Right lobe of liver (tissue), 6 donors: ENCODE measurements at regions not wholly inside any gene's neighbourhood (a gene's known extent, or its start where the extent isn't known, plus 50 kb on each side); places are given as distances from the start of the nearest gene placed in this dataset.
A peak's percentile ranks its signal among the peaks of the same experiment; 100 is the strongest.

ENCODE experiments used
- ATAC-seq, 4 donors: fragments of 200-7000 bp; cut with Tn5 transposase; one replicate each; pipeline ENCODE4 v1.9.1; 2020; ENCODE audit warnings: mild to moderate bottlenecking in 4 of 4, moderate library complexity in 4 of 4
- DNase-seq, 3 donors: peaks; one replicate each; pipeline ENCODE4 v3.0.0-alpha.2; 2020
- H3K27ac ChIP-seq, 3 donors: fragments of 200-600 bp; one replicate each; pipeline ENCODE4 v1.8.0; 2022
- H3K27me3 ChIP-seq, 2 donors: fragments of 200-600 bp; one replicate each; pipeline ENCODE4 v1.8.0; 2022
- H3K36me3 ChIP-seq, 4 donors: fragments of 200-600 bp; sonication (generic) in 1 of 4; one replicate each; pipeline versions ENCODE4 v1.5.1 to v1.8.0; 2017 to 2022; ENCODE audit warnings: control low read depth in 1 of 4
- H3K4me1 ChIP-seq, 4 donors: fragments of 200-600 bp; sonication (generic) in 1 of 4; one replicate each; pipeline versions ENCODE4 v1.5.1 to v1.8.0; 2017 to 2022; ENCODE audit warnings: control low read depth in 1 of 4
- H3K4me3 ChIP-seq, 3 donors: fragments of 200-600 bp; one replicate each; pipeline ENCODE4 v1.8.0; 2022
- H3K9me3 ChIP-seq, 4 donors: fragments of 200-600 bp; sonication (generic) in 1 of 4; one replicate each; pipeline versions ENCODE4 v1.5.1 to v1.8.0; 2017 to 2022; ENCODE audit warnings: control low read depth in 1 of 4
- POLR2A ChIP-seq: fragments of 450-650 bp; IDR thresholded peaks from one replicate; pipeline ENCODE4 v1.6.1; 2017; ENCODE audit warnings: antibody characterized with exemption, mild to moderate bottlenecking
- WGBS: methylation state at CpG from one replicate; pipeline ENCODE4 v1.1.6; 2018; ENCODE audit warnings: low coverage, low lambda C conversion rate; ENCODE audit not compliant: insufficient coverage; ENCODE audit errors: missing lambda C conversion rate; 5-methylcytosine and 5-hydroxymethylcytosine counted together
- intact Hi-C, 2 donors: fragments of 100-400 bp; cut with DNase I; formaldehyde crosslinking; loops; one replicate each; pipeline versions ENCODE4 v1.11.2 to v1.14.1; 2022
- TF ChIP-seq, protein P1 (sequence below), 4 donors: fragments of 200-600 bp in 3 of 4; fragments of 450-650 bp in 1 of 4; IDR thresholded peaks; one replicate each; pipeline versions ENCODE4 v1.5.1 to v1.8.0; 2016 to 2022; ENCODE audit warnings: antibody characterized with exemption in 4 of 4, mild to moderate bottlenecking in 2 of 4
- donor health status: DM: no; HTN: yes; CAD: no.
- donor health status: DM: no; HTN: no; CAD: no.
- donor health status: DM: no; HTN: no; CAD: no.
- donor health status: DM: no; HTN: yes; CAD: no.
- donor health status: DM: no; HTN: yes; CAD: no.

DNA sequence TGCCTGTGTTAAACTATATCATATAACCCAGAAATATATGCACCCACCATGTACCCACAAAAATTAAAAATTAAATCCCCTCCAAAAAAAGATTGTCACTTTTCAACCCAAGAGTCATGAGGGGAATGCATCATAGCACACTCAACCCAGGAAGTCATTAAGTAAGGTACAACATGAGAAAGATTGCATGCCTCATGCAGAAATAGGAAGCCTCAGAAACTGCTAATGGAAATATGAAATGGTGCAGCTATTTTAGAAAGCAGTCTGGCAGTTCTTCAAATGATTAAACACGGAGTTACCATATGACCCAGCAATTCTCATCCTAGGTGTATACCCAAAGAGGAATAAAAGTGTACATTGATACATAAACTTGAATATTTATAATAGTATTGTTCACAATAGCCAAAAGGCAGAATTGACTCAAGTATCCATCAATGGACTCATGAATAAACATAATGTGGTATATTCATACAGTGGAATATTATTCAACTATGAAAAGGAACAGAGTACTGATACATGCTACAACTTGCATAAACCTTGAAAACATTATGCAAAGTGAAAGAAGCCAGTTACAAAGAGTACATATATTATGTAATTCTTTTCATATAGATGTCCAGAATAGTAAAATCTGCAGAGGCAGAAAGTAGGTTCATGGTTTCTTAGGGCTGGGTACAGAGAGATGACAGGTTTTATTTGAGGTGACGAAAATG, 70.4 kb downstream of the TMEM100 start:
- Histone ChIP-seq H3K27ac (no peak overlapping the region), H3K9me3 (no peaks in the 10 kb centered on the region), H3K4me1 (peaks cover 0 to 16% (median 5%) of the 10 kb centered on the region in 4 donors), H3K36me3 (no peaks in the 10 kb centered on the region), H3K4me3 (no peak overlapping the region), H3K27me3 (no peaks in the 10 kb centered on the region)
- DNase-seq (no peak), ATAC-seq (no peak)
- WGBS = 68% methylated on average over 2 of the region's 2 CpGs
- intact Hi-C loops = no loop called here
- no peak for TF ChIP-seq POLR2A
- TF ChIP-seq, protein P1, sequence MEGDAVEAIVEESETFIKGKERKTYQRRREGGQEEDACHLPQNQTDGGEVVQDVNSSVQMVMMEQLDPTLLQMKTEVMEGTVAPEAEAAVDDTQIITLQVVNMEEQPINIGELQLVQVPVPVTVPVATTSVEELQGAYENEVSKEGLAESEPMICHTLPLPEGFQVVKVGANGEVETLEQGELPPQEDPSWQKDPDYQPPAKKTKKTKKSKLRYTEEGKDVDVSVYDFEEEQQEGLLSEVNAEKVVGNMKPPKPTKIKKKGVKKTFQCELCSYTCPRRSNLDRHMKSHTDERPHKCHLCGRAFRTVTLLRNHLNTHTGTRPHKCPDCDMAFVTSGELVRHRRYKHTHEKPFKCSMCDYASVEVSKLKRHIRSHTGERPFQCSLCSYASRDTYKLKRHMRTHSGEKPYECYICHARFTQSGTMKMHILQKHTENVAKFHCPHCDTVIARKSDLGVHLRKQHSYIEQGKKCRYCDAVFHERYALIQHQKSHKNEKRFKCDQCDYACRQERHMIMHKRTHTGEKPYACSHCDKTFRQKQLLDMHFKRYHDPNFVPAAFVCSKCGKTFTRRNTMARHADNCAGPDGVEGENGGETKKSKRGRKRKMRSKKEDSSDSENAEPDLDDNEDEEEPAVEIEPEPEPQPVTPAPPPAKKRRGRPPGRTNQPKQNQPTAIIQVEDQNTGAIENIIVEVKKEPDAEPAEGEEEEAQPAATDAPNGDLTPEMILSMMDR (IDR thresholded peaks at IDR 0.05) = no peak

- Histone ChIP-seq H3K4me1 (peaks cover 0 to 16% (median 8%) of the 10 kb centered on the region in 4 donors), H3K27ac (peak overlapping the region; percentile 18 to 77 (median 54)), H3K9me3 (no peaks in the 10 kb centered on the region), H3K27me3 (no peaks in the 10 kb centered on the region), H3K4me3 (peak overlapping the region in 2 of 3 donors; percentile 9 to 32), H3K36me3 (no peaks in the 10 kb centered on the region)
- WGBS = 31% methylated on average over 3 of the region's 3 CpGs
- ATAC-seq = peak; percentile 85 to 94 (median 90)
- intact Hi-C loops = no loop called here
- TF ChIP-seq, protein P1 (IDR thresholded peaks at IDR 0.05) = no peak
- TF ChIP-seq POLR2A = no peak
- peak in 1 of 3 donors; percentile 49 for DNase-seq
These were observed 72.6 kb downstream of the TMEM100 start for GRCh38 chr17:55649957-55650597.

GRCh38 chr17:55648086-55648485, 74.6 kb downstream of the TMEM100 start:
- WGBS = 89% methylated on average over 2 of the region's 2 CpGs
- DNase-seq (no peak), ATAC-seq (no peak)
- no peaks in the 10 kb centered on the region for H3K9me3 ChIP-seq
- no peaks in the 10 kb centered on the region for H3K27me3 ChIP-seq
- no peak overlapping the region for H3K4me3 ChIP-seq
- TF ChIP-seq, protein P1 (IDR thresholded peaks at IDR 0.05) = no peak
- TF ChIP-seq POLR2A = no peak
- no peak overlapping the region for H3K27ac ChIP-seq
- intact Hi-C loops = no loop called here
- peaks cover 0 to 16% (median 8%) of the 10 kb centered on the region in 4 donors for H3K4me1 ChIP-seq
- no peaks in the 10 kb centered on the region for H3K36me3 ChIP-seq

GRCh38 chr17:55645361-55645760, 77.3 kb downstream of the TMEM100 start:
- no peaks in the 10 kb centered on the region for H3K36me3 ChIP-seq
- ATAC-seq (peak in 2 of 4 donors; percentile 50 to 66), DNase-seq (peak in 1 of 3 donors; percentile 51)
- intact Hi-C loops = no loop called here
- peak overlapping the region in 1 of 3 donors; percentile 30 for H3K27ac ChIP-seq
- H3K4me3 ChIP-seq = no peak overlapping the region
- H3K9me3 ChIP-seq = no peaks in the 10 kb centered on the region
- TF ChIP-seq, protein P1 (IDR thresholded peaks at IDR 0.05) = no peak
- no peak for TF ChIP-seq POLR2A
- 44% methylated on average over 2 of the region's 2 CpGs for WGBS
- peaks cover 0 to 11% (median 4%) of the 10 kb centered on the region in 4 donors for H3K4me1 ChIP-seq
- no peaks in the 10 kb centered on the region for H3K27me3 ChIP-seq
